ENCODE measurements at regions not wholly inside any gene's neighbourhood (a gene's known extent, or its start where the extent isn't known, plus 50 kb on each side); places are given as distances from the start of the nearest gene placed in this dataset.

DNA sequence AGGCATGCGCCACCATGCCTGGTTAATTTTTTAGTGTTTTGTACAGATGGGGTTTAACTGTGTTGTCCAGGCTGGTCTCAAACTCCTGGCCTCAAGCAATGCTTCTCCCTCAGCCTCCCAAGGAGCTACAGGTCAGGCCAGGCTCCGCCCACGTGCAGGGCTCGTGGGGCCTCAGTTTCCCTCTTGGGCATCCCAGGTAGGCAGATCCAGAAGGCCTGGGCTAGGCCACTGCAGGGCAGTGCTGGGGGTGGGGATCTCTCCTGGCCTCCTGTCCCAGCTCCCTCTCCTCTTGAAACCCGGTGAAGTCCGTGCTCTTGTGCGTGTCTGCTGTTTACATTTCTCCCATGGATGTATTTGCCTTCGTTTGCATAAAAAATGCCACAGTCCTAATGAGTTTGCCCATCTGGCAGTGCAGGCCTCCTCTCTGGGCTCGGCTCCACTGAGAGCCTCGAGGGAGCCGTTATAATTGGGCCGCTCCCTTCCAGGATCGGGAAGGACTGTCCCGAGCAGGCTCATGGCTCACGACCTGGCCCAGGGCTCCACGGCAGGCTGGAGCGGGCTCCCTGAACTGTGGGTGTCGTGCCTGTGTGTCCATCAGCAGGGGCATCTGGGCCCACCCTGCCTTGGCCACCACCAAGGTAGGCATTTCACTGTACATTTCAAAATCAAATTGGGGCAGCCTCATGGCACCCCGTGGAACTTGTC lies 52.6 kb upstream of the RUFY1 start:
- no peak for TF ChIP-seq TAF1 (IDR thresholded peaks at IDR 0.05; ENCODE audit: low read depth, low read length)
- no peak for TF ChIP-seq POLR2AphosphoS5 (IDR thresholded peaks at IDR 0.05; ENCODE audit: low read depth, low read length)
- no peak for TF ChIP-seq POLR2A (IDR thresholded peaks at IDR 0.05; ENCODE audit: low read depth, low read length)
- TF ChIP-seq SPI1 (IDR thresholded peaks at IDR 0.05; ENCODE audit: low read depth, low read length), result no peak
- no peak for TF ChIP-seq PAX5 (IDR thresholded peaks at IDR 0.05; ENCODE audit: insufficient read depth, low read length, severe bottlenecking)
- no peak for TF ChIP-seq POU2F2 (IDR thresholded peaks at IDR 0.05; ENCODE audit: low read depth, low read length)

All from GM12891 (cell line).